Activated T-helper 17 cell treated with anti-CD3 and anti-CD28 coated beads, Interleukin-2, amount 50 U/mL, for 72 hours (primary cell): ENCODE measurements at regions not wholly inside any gene's neighbourhood (a gene's known extent, or its start where the extent isn't known, plus 50 kb on each side); places are given as distances from the start of the nearest gene placed in this dataset.

Experiments
- ATAC-seq: fragments of 150-1000 bp; cut with Tn5 transposase; replicated peaks from 2 replicates; pipeline ENCODE4 v1.10.0; 2021; ENCODE audit warnings: mild to moderate bottlenecking, moderate library complexity
- H3K27ac Mint-ChIP-seq: one replicate; pipeline ENCODE4 v1.8.0; 2022; ENCODE audit warnings: mixed read lengths
- H3K27me3 Mint-ChIP-seq: one replicate; pipeline ENCODE4 v1.8.0; 2022; ENCODE audit warnings: mixed read lengths
- H3K36me3 Mint-ChIP-seq: one replicate; pipeline ENCODE4 v1.8.0; 2022; ENCODE audit warnings: low read depth, mild to moderate bottlenecking, mixed read lengths
- H3K4me1 Mint-ChIP-seq: one replicate; pipeline ENCODE4 v1.8.0; 2022; ENCODE audit warnings: mixed read lengths
- H3K4me3 Mint-ChIP-seq: one replicate; pipeline ENCODE4 v1.8.0; 2022; ENCODE audit warnings: mild to moderate bottlenecking, mixed read lengths
- H3K9me3 Mint-ChIP-seq: one replicate; pipeline ENCODE4 v1.8.0; 2022; ENCODE audit warnings: mixed read lengths

DNA sequence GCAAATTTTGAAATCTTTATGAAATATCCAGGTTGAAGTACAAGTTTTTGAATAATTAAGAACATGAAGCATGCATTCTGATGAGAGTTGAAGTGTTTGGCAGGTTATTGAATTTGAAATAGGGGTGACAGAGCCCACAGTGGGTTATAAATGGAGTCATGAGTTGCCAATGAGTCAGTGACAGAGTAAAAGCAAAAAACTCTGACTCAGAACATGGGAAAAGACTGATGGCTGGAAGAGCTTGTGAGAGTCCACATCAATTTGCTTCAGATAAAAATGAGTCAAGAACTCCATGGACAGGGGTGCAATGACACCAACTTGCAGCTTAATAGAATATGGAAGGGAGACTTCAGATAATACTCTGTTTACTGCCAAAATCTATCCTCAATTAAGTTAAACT is 105.3 kb downstream of the SLC6A15 start:
- Mint-ChIP-seq H3K27me3 (peaks cover 4% of the 10 kb centered on the region), H3K4me3 (no peak overlapping the region), H3K27ac (no peak overlapping the region), H3K4me1 (no peaks in the 10 kb centered on the region), H3K9me3 (no peaks in the 10 kb centered on the region), H3K36me3 (no peaks in the 10 kb centered on the region)
- no peak for ATAC-seq

DNA sequence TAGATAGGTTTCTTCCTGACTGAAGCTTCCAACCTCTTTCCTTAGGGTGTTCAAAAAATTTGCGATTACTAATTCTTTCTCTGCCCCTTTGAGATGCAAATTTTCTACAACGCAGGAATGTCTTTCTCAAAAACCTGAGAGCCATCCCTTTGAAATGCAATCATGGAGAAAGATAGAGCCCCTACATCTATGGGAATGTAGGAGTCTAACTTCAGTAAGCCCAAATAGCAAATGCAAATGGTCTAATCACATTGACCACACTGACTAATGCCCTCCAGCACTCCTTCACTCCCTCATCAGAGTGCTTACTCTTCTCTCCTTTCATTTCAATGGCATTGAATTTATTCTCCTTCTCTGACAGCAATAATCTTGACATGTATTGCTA is 107.1 kb downstream of the SLC6A15 start:
- peaks cover 4% of the 10 kb centered on the region for H3K27me3 Mint-ChIP-seq
- H3K4me3 Mint-ChIP-seq, result no peak overlapping the region
- no peaks in the 10 kb centered on the region for H3K4me1 Mint-ChIP-seq
- no peaks in the 10 kb centered on the region for H3K9me3 Mint-ChIP-seq
- no peak overlapping the region for H3K27ac Mint-ChIP-seq
- ATAC-seq, result no peak
- no peaks in the 10 kb centered on the region for H3K36me3 Mint-ChIP-seq

DNA sequence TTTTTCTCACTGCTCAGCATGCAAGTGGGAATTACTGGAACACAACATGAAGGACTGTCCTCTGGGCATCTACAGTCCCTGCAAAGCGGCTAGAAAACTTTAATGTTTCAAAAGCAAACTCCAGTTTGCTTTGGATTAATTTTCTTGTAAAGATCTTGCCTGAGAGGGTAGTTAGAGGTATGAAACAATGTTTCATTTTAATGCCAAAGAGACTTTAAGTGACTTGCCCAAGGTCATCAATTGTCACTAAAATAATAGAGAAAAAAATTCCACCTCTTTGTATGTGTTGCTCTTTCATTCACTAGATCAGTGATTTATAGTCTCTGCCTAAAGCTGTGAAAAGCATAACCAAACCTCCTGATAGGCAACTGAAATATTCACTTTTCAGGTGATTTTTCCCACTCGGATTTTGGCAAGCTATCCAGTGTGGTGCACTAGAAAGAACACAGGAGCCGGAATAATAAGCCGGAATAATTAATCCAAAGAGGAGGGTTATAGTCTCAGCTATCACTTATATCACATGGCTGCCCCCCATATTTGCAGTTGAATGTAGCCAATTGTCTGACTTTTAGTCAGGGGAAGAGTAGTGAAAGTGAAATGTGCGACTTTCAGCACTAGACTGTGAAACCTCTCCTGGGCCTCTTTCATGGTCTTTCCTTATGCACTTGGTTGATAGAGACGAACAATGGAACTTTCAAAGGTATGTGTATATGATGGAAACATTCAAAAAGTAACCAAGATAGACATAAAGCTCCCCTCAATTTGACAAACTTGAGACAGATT is 107.7 kb downstream of the SLC6A15 start:
- Mint-ChIP-seq H3K4me3 (no peak overlapping the region), H3K9me3 (no peaks in the 10 kb centered on the region), H3K36me3 (no peaks in the 10 kb centered on the region), H3K27me3 (peaks cover 4% of the 10 kb centered on the region), H3K4me1 (no peaks in the 10 kb centered on the region), H3K27ac (no peak overlapping the region)
- no peak for ATAC-seq

DNA sequence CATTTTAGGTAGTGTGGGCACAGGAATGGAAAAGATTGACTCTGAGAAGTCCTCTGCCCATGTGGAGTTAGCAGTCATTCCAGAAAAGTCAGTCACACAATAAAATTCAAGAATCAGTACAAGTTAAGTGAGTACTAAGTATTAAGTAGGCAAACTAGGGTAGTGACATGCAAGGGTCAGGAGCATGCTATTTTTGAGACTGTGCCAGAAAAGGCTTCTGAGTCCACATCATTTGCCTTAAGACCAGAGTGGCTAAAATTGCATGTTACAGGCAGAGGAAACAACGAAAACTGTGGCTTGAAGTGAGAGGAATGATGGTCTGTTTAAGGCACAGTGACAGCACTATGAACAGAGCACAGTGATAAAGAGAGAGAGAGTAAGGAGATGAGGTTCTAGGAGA is 108.9 kb downstream of the SLC6A15 start:
- H3K9me3 Mint-ChIP-seq, result no peaks in the 10 kb centered on the region
- no peaks in the 10 kb centered on the region for H3K4me1 Mint-ChIP-seq
- H3K36me3 Mint-ChIP-seq, result no peaks in the 10 kb centered on the region
- ATAC-seq, result no peak
- H3K27ac Mint-ChIP-seq, result no peak overlapping the region
- no peak overlapping the region for H3K4me3 Mint-ChIP-seq
- peaks cover 4% of the 10 kb centered on the region for H3K27me3 Mint-ChIP-seq

DNA sequence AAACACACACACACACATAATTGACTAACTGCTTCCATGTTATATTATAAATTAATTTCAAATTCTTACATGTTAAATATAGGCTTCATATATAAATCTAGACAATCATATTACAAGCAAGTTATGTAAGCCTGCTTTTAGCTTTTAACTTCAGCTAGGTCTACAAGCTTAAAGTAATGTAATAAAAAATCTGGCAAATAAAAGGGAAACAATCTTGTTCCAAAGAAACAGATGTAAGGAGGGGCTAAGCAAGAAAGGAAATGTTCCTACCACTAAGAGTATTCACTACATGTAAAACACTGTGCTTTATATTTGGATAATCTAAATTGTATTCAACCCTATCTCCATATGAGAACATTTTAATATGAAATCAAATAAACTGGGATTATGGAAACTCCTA is 110.4 kb downstream of the SLC6A15 start:
- Mint-ChIP-seq H3K4me1 (no peaks in the 10 kb centered on the region), H3K9me3 (no peaks in the 10 kb centered on the region), H3K27me3 (peaks cover 4% of the 10 kb centered on the region), H3K36me3 (no peaks in the 10 kb centered on the region), H3K27ac (no peak overlapping the region), H3K4me3 (no peak overlapping the region)
- no peak for ATAC-seq

DNA sequence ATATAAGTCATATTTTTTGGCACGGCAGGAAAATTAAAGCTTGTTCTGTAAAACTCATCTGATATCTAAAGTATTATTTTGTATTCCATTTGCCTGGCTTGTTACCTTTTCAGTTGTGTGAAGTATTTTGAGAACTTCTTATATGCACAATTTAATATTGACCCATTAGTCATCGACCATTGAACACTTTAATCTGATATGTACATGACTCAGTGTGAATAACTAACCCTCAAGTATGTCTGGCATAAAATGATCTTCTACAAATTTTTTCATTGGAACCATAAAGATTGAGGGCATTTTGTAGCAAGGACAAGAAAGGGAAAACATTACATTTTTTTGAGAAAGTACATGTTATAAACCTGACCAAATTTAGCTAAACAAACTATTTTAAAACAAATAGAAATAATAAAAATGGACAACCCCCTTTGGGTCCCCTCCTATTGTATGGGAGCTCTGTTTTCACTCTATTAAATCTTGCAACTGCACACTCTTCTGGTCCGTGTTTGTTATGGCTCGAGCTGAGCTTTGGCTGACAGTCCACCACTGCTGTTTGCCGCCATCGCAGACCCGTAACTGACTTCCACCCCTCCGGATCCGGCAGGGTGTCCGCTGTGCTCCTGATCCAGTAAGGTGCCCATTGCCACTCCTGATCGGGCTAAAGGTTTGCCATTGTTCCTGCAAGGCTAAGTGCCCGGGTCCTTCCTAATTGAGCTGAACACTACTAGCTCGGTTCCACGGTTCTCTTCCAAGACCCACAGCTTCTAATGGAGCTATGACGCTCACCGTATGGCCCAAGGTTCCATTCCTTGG is 118.8 kb downstream of the SLC6A15 start:
- Mint-ChIP-seq H3K4me1 (no peaks in the 10 kb centered on the region), H3K27me3 (no peaks in the 10 kb centered on the region)

DNA sequence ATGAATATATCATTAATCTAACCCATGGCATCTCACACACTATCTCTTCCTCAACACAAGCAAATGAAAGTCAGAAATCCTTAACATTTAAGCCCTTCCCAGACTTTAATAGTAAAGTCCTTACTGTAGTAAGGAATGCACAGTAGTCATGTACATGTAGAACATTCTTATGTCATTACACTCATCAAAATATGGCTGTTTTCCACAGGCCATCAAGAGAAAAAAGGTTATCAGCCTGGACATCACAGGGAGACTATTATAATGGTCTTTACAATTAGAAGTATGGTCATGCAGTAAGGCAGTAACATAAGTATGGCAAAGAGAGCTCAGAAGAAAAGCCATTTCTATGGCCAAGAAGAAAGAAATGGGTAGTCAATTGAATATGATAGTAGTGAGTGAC is 121.2 kb downstream of the SLC6A15 start:
- Mint-ChIP-seq H3K27ac (no peak overlapping the region), H3K4me3 (no peak overlapping the region), H3K36me3 (no peaks in the 10 kb centered on the region), H3K27me3 (no peaks in the 10 kb centered on the region), H3K4me1 (no peaks in the 10 kb centered on the region), H3K9me3 (no peaks in the 10 kb centered on the region)
- ATAC-seq, result no peak

More for the DNA sequence above, 118.8 kb downstream of the SLC6A15 start:
- no peaks in the 10 kb centered on the region for H3K36me3 Mint-ChIP-seq
- H3K4me3 Mint-ChIP-seq, result no peak overlapping the region
- no peak for ATAC-seq
- H3K27ac Mint-ChIP-seq, result no peak overlapping the region
- H3K9me3 Mint-ChIP-seq, result no peaks in the 10 kb centered on the region

DNA sequence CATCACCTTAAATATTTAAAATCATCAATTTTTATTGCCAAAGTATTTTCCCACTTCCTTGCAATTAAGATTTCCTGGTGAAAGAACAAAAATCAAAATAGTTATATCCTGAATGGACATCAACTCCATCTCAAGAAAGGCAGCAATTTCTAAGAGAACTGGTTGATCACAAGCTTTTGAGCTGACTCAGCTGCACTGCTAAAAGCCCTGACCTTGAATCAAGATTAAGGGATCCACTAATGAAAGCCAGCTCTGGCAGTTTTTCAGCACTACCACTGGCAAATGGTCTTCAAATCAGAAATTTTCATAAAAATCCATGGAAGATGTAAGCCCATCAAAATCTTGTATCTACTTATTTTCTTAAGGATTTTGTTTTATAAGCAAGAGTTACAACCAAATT is 123.4 kb downstream of the SLC6A15 start:
- Mint-ChIP-seq H3K4me1 (no peaks in the 10 kb centered on the region), H3K9me3 (no peaks in the 10 kb centered on the region), H3K36me3 (no peaks in the 10 kb centered on the region), H3K27me3 (no peaks in the 10 kb centered on the region), H3K27ac (no peak overlapping the region), H3K4me3 (no peak overlapping the region)
- ATAC-seq, result no peak

DNA sequence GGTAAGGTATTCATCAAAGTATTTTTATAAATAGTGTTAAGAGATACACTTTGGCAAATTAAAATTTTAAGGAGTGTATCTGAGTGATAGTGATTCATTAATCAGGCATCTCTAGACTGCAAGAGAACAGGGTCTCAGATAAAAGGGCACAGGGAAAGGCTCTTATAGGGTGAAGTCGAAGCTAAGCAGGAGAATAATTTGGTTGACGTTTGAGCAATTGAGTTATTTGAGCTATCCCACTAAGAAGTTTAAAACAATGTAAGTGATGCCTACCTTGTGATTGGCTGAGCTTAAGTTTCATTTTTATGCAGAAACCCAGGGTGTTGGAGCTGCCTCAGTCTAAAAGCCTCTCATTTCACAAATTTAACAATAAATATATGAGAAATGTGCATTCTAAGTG is 125.3 kb downstream of the SLC6A15 start:
- no peaks in the 10 kb centered on the region for H3K27me3 Mint-ChIP-seq
- no peaks in the 10 kb centered on the region for H3K36me3 Mint-ChIP-seq
- no peak for ATAC-seq
- no peak overlapping the region for H3K4me3 Mint-ChIP-seq
- H3K4me1 Mint-ChIP-seq, result no peaks in the 10 kb centered on the region
- no peaks in the 10 kb centered on the region for H3K9me3 Mint-ChIP-seq
- H3K27ac Mint-ChIP-seq, result no peak overlapping the region

DNA sequence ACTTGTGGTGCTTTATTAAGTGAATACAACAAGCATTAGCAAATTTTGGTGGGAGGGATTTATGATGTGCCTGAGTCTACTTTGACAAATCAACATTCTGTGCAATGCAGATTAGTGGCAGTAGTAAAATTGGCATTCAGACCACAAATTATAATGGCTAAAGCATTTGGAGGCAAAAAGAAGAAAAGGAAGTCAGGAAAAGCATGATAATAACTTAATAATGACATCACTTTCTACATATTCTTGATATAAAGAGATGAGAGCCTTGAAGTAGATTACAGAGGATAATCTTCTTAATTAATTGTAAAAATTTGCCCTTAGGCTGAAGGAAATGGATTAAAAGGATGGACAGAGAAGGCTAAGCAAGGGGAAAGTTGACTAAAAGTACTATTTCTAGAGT is 126.0 kb downstream of the SLC6A15 start:
- ATAC-seq, result no peak
- Mint-ChIP-seq H3K27me3 (no peaks in the 10 kb centered on the region), H3K9me3 (no peaks in the 10 kb centered on the region), H3K4me1 (no peaks in the 10 kb centered on the region), H3K36me3 (no peaks in the 10 kb centered on the region), H3K4me3 (no peak overlapping the region), H3K27ac (no peak overlapping the region)

DNA sequence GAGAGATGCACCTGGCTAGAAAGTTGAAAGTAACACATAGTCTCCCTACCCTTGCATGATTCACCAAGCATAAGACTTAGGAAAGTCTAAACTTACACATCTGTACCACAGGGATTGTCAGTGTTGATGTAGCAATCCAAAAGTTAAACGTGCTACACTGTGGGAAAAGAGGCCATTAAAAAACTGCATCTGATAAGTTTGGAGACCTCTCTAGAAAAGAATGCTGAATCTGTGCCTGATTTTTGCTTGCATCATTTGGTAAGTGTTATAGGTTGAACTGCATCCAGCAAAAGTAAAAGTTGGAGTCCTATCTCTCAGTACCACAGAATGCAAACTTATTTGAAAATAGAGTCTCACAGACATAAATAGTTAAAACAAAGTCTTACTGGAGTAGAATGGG is 126.6 kb downstream of the SLC6A15 start:
- ATAC-seq, result no peak
- Mint-ChIP-seq H3K27me3 (no peaks in the 10 kb centered on the region), H3K36me3 (no peaks in the 10 kb centered on the region), H3K9me3 (no peaks in the 10 kb centered on the region), H3K4me1 (no peaks in the 10 kb centered on the region), H3K27ac (no peak overlapping the region), H3K4me3 (no peak overlapping the region)

DNA sequence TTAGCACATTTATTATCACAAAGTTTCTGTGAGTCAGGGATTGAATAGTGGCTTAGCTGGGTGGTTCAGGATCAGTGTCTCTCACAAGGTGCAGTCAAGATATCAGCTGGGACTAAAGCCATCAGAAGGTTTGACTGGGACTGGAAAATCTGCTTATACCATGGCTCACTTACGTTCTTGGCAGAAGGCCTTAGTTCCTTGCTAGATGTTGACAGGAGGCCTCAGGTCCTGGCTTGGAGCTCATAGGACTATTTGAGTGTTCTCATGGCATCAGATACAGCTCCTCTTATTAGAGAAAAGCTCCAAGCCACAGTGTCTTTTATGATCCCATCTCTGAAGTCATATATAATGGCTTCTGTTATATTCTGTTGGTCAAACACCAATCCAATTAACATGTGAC is 127.3 kb downstream of the SLC6A15 start:
- Mint-ChIP-seq H3K4me3 (no peak overlapping the region), H3K27ac (no peak overlapping the region), H3K4me1 (no peaks in the 10 kb centered on the region), H3K27me3 (no peaks in the 10 kb centered on the region), H3K9me3 (no peaks in the 10 kb centered on the region), H3K36me3 (no peaks in the 10 kb centered on the region)
- no peak for ATAC-seq

DNA sequence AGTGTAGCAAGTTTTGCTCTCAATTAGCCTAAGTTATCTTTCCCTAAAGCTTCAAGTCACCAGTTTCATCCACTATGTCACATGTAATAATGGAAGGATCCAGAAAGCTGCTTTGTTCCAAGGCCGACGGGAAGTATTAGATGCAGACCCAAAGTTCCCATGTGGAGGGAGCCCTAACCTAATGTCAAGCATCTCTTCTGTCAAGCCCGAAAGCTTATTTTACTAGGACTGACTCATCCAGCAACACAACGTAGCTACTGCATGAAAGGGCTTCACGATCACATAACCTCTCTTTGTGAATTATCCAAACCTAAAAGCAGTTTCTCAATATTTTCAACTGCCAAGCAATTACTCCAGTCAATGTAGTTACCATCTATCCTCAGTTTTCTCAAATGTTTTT is 133.4 kb downstream of the SLC6A15 start:
- Mint-ChIP-seq H3K4me1 (no peaks in the 10 kb centered on the region), H3K9me3 (no peaks in the 10 kb centered on the region), H3K4me3 (no peak overlapping the region), H3K36me3 (no peaks in the 10 kb centered on the region), H3K27me3 (no peaks in the 10 kb centered on the region), H3K27ac (no peak overlapping the region)
- no peak for ATAC-seq

DNA sequence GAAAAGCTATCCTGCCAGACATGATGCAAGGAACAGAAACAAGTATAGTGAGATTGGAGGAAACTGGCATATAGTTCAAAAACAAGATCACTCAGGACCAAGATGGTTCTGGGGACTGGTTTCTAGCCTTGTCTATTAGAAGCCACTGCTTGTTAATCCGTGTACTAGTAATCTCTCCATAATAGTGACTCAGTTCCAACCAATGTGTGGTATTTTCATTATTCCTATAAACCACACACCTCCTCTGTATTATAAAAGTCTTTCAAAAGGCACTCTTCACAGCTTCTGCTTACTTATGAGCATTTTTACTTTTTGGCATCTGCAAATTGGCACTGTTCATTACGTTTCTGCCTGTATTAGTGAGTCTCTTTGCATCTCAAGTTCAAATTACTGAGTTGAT is 140.3 kb downstream of the SLC6A15 start:
- H3K36me3 Mint-ChIP-seq, result no peaks in the 10 kb centered on the region
- no peak overlapping the region for H3K4me3 Mint-ChIP-seq
- H3K27ac Mint-ChIP-seq, result no peak overlapping the region
- peaks cover 4% of the 10 kb centered on the region for H3K9me3 Mint-ChIP-seq
- H3K27me3 Mint-ChIP-seq, result no peaks in the 10 kb centered on the region
- ATAC-seq, result no peak
- no peaks in the 10 kb centered on the region for H3K4me1 Mint-ChIP-seq

DNA sequence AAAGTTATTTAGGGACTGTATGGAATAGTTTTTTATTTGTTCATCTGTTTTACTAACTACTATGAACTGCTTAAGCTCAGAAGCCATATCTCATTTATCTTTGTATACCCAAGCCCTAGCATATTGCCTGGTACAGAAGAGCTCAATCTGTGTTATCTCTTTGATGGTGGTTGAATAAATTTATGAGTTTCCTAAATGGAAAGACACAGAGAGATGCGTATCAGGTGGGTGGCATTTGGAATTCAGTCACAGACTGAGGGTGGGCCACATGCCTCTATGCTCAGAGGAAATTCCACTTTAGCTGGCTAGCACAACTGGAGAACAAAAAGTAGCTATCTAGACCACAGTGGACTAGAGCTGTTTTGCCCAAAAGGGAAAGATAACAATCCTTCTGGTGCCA is 145.5 kb downstream of the SLC6A15 start:
- H3K27me3 Mint-ChIP-seq, result no peaks in the 10 kb centered on the region
- no peak for ATAC-seq
- no peak overlapping the region for H3K4me3 Mint-ChIP-seq
- no peak overlapping the region for H3K27ac Mint-ChIP-seq
- no peaks in the 10 kb centered on the region for H3K4me1 Mint-ChIP-seq
- peaks cover 4% of the 10 kb centered on the region for H3K9me3 Mint-ChIP-seq
- H3K36me3 Mint-ChIP-seq, result no peaks in the 10 kb centered on the region
